ENCODE measurements at regions not wholly inside any gene's neighbourhood (a gene's known extent, or its start where the extent isn't known, plus 50 kb on each side); places are given as distances from the start of the nearest gene placed in this dataset.

DNA sequence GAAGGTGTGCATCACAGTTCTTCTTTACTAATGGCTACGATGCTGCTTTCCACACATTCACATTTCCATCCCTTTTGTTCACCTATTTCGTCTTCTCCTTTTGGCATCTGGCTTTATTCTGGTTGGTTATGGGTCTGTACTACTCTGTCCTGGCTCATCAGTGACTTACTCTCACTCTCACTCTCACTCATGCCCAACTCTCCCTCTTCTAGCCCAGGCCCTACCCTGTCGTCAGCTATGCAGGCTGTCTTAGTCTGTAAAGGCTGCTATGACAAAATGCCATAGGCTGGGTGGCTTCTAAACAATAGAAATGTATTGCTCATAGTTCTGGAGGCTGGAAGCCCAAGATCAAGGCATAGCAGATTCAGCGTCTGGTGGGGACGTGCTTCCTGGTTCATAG lies 105.6 kb upstream of the PUDP start:
- Histone ChIP-seq H3K4me2 (ENCODE audit: low read length) (no peak overlapping the region), H3K27me3 (ENCODE audit: insufficient read depth, low read depth, low read length) (no peaks in the 10 kb centered on the region), H3K9me3 (ENCODE audit: low read length) (no peaks in the 10 kb centered on the region), H3K4me3 (ENCODE audit: low read length) (no peak overlapping the region), H4K20me1 (ENCODE audit: insufficient read depth) (no peaks in the 10 kb centered on the region), H3K36me3 (ENCODE audit: insufficient read depth, low read length) (no peaks in the 10 kb centered on the region), H3K9me2 (ENCODE audit: insufficient read depth, low read length) (no peaks in the 10 kb centered on the region), H3F3A (ENCODE audit: insufficient read depth, low read length, poor library complexity, severe bottlenecking) (no peaks in the 10 kb centered on the region), H3K27ac (ENCODE audit: low read length) (no peak overlapping the region), H3K9ac (ENCODE audit: low read length) (no peak overlapping the region), H2AFZ (ENCODE audit: low read depth, low read length) (no peak overlapping the region), H3K79me2 (replicated peaks; ENCODE audit: insufficient read depth, low read length) (no peaks in the 10 kb centered on the region)
- TF ChIP-seq RAD21 (conservative IDR thresholded peaks at IDR 0.05) (no peak), TAF1 (IDR thresholded peaks at IDR 0.05; ENCODE audit: low read depth) (no peak), POLR2AphosphoS5 (IDR thresholded peaks at IDR 0.05) (no peak)
- TF ChIP-seq, protein P1, sequence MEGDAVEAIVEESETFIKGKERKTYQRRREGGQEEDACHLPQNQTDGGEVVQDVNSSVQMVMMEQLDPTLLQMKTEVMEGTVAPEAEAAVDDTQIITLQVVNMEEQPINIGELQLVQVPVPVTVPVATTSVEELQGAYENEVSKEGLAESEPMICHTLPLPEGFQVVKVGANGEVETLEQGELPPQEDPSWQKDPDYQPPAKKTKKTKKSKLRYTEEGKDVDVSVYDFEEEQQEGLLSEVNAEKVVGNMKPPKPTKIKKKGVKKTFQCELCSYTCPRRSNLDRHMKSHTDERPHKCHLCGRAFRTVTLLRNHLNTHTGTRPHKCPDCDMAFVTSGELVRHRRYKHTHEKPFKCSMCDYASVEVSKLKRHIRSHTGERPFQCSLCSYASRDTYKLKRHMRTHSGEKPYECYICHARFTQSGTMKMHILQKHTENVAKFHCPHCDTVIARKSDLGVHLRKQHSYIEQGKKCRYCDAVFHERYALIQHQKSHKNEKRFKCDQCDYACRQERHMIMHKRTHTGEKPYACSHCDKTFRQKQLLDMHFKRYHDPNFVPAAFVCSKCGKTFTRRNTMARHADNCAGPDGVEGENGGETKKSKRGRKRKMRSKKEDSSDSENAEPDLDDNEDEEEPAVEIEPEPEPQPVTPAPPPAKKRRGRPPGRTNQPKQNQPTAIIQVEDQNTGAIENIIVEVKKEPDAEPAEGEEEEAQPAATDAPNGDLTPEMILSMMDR (IDR thresholded peaks at IDR 0.05; ENCODE audit: poor library complexity, severe bottlenecking), result no peak

DNA sequence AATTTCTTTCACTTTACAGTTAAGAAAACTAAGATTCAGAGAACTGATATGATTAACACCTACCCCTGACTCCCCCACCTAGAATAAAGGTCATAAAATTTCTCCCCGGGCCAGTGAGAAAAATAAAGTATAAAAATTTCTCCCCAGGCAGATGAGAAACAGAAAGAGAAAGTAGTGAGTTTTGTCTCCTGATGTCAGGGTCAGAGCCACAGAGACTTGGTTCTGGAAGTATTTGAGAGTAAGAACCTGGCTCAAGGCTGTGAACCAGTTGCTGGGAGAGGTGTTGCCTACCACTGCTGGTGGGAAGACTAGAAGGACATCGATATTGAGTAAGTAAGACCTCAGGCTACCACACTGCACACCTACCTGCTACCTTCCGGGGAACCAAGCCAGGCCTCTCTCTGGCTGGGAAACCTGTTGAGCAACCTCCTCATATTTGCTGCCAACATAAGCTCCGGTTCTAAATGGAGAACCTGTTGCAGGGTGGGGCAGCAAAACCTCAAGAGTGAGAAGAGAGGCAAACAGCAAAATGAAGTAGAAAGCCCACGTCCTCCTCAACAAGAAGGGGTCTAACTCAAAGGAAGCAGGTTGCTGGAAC lies 104.2 kb upstream of the PUDP start:
- Histone ChIP-seq H3K4me3 (ENCODE audit: low read length) (no peak overlapping the region), H3K9ac (ENCODE audit: low read length) (no peak overlapping the region), H2AFZ (ENCODE audit: low read depth, low read length) (no peak overlapping the region), H3K9me3 (ENCODE audit: low read length) (no peaks in the 10 kb centered on the region), H3K27me3 (ENCODE audit: insufficient read depth, low read depth, low read length) (no peaks in the 10 kb centered on the region), H4K20me1 (ENCODE audit: insufficient read depth) (no peaks in the 10 kb centered on the region), H3K4me2 (ENCODE audit: low read length) (no peak overlapping the region), H3K9me2 (ENCODE audit: insufficient read depth, low read length) (no peaks in the 10 kb centered on the region), H3F3A (ENCODE audit: insufficient read depth, low read length, poor library complexity, severe bottlenecking) (no peaks in the 10 kb centered on the region), H3K36me3 (ENCODE audit: insufficient read depth, low read length) (no peaks in the 10 kb centered on the region), H3K79me2 (replicated peaks; ENCODE audit: insufficient read depth, low read length) (no peaks in the 10 kb centered on the region), H3K27ac (ENCODE audit: low read length) (no peak overlapping the region)
- TF ChIP-seq TAF1 (IDR thresholded peaks at IDR 0.05; ENCODE audit: low read depth) (no peak), EP300 (conservative IDR thresholded peaks at IDR 0.05; ENCODE audit: poor library complexity, severe bottlenecking) (no peak), RAD21 (conservative IDR thresholded peaks at IDR 0.05) (no peak)
- TF ChIP-seq, protein P1 (IDR thresholded peaks at IDR 0.05; ENCODE audit: poor library complexity, severe bottlenecking), result no peak

DNA sequence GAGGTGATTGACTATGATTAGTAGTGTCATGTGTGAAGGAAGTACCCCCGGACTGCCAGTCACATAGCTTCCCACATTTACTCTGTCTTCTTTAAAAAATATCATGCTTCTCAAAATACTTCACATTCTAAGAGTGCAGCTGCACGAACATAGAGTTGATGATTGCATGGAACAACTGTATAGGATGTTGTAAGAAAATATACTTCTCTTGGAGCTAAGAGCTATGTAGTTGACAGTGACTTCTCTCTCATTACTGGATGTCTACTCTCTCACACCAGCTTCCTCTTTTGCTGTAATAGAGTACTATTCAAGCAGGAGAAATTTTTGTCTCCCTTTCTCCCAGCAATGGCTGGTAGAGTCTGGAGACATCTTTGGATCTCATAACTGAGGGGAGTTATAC lies 99.4 kb upstream of the PUDP start:
- H3K27me3 ChIP-seq (ENCODE audit: insufficient read depth, low read depth, low read length), result no peaks in the 10 kb centered on the region
- H3K79me2 ChIP-seq (replicated peaks; ENCODE audit: insufficient read depth, low read length), result no peaks in the 10 kb centered on the region
- no peaks in the 10 kb centered on the region for H3F3A ChIP-seq (ENCODE audit: insufficient read depth, low read length, poor library complexity, severe bottlenecking)
- no peak overlapping the region for H3K9ac ChIP-seq (ENCODE audit: low read length)
- H3K4me3 ChIP-seq (ENCODE audit: low read length), result no peak overlapping the region
- H3K27ac ChIP-seq (ENCODE audit: low read length), result no peak overlapping the region
- no peaks in the 10 kb centered on the region for H3K9me3 ChIP-seq (ENCODE audit: low read length)
- no peaks in the 10 kb centered on the region for H3K9me2 ChIP-seq (ENCODE audit: insufficient read depth, low read length)
- H4K20me1 ChIP-seq (ENCODE audit: insufficient read depth), result no peaks in the 10 kb centered on the region
- H3K4me2 ChIP-seq (ENCODE audit: low read length), result no peak overlapping the region
- H2AFZ ChIP-seq (ENCODE audit: low read depth, low read length), result no peak overlapping the region
- TF ChIP-seq RAD21 (conservative IDR thresholded peaks at IDR 0.05), result no peak
- TF ChIP-seq POLR2AphosphoS5 (IDR thresholded peaks at IDR 0.05), result no peak
- TF ChIP-seq, protein P1 (IDR thresholded peaks at IDR 0.05; ENCODE audit: poor library complexity, severe bottlenecking), result no peak
- no peak for TF ChIP-seq SMC3 (conservative IDR thresholded peaks at IDR 0.05; ENCODE audit: poor library complexity)
- TF ChIP-seq MXI1 (conservative IDR thresholded peaks at IDR 0.05; ENCODE audit: poor library complexity, severe bottlenecking), result no peak
- TF ChIP-seq, protein P2, sequence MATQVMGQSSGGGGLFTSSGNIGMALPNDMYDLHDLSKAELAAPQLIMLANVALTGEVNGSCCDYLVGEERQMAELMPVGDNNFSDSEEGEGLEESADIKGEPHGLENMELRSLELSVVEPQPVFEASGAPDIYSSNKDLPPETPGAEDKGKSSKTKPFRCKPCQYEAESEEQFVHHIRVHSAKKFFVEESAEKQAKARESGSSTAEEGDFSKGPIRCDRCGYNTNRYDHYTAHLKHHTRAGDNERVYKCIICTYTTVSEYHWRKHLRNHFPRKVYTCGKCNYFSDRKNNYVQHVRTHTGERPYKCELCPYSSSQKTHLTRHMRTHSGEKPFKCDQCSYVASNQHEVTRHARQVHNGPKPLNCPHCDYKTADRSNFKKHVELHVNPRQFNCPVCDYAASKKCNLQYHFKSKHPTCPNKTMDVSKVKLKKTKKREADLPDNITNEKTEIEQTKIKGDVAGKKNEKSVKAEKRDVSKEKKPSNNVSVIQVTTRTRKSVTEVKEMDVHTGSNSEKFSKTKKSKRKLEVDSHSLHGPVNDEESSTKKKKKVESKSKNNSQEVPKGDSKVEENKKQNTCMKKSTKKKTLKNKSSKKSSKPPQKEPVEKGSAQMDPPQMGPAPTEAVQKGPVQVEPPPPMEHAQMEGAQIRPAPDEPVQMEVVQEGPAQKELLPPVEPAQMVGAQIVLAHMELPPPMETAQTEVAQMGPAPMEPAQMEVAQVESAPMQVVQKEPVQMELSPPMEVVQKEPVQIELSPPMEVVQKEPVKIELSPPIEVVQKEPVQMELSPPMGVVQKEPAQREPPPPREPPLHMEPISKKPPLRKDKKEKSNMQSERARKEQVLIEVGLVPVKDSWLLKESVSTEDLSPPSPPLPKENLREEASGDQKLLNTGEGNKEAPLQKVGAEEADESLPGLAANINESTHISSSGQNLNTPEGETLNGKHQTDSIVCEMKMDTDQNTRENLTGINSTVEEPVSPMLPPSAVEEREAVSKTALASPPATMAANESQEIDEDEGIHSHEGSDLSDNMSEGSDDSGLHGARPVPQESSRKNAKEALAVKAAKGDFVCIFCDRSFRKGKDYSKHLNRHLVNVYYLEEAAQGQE (IDR thresholded peaks at IDR 0.05; ENCODE audit: borderline replicate concordance), result no peak
- no peaks in the 10 kb centered on the region for H3K36me3 ChIP-seq (ENCODE audit: insufficient read depth, low read length)

Data from neural cell (in vitro differentiated cells).